HEK293T (cell line): ENCODE measurements at regions not wholly inside any gene's neighbourhood (a gene's known extent, or its start where the extent isn't known, plus 50 kb on each side); places are given as distances from the start of the nearest gene placed in this dataset.

Experiments
- BHLHE40 ChIP-seq: fragments of 450-650 bp; IDR thresholded peaks from 2 replicates; pipeline ENCODE4 v1.6.1; 2016; ENCODE audit warnings: mild to moderate bottlenecking, moderate library complexity, borderline replicate concordance
- ELF4 ChIP-seq: fragments of 450-650 bp; IDR thresholded peaks from 2 replicates; pipeline ENCODE4 v1.6.1; 2017; ENCODE audit warnings: antibody characterized with exemption
- FOXM1 ChIP-seq: fragments of 450-650 bp; IDR thresholded peaks from 2 replicates; pipeline ENCODE4 v1.6.1; 2017; ENCODE audit warnings: mild to moderate bottlenecking, borderline replicate concordance
- PKNOX1 ChIP-seq: fragments of 450-650 bp; IDR thresholded peaks from 2 replicates; pipeline ENCODE4 v1.6.1; 2016
- TARDBP ChIP-seq: fragments of 450-650 bp; IDR thresholded peaks from 2 replicates; pipeline ENCODE4 v1.6.1; 2016

- TF ChIP-seq TARDBP (no peak), PKNOX1 (no peak), FOXM1 (no peak), BHLHE40 (no peak), ELF4 (no peak)
These were observed 111.1 kb upstream of the CAB39 start for GRCh38 chr2:230601510-230601909.
